DND-41 (cell line): ENCODE measurements at regions not wholly inside any gene's neighbourhood (a gene's known extent, or its start where the extent isn't known, plus 50 kb on each side); places are given as distances from the start of the nearest gene placed in this dataset.

Source experiments
- ATAC-seq: fragments of 200-7000 bp; cut with Tn5 transposase; 3 replicates; pipeline ENCODE4 v1.9.1; 2021; ENCODE audit warnings: low read depth; ENCODE audit not compliant: insufficient read depth
- DNase-seq: peaks from one replicate; pipeline ENCODE4 v3.0.0-alpha.2; 2020
- H2AFZ ChIP-seq: 2 replicates; pipeline ENCODE4 v1.6.0; 2012; ENCODE audit warnings: low read depth, low read length
- H3K27ac ChIP-seq: 2 replicates; pipeline ENCODE4 v1.5.1; 2012; ENCODE audit warnings: low read length, inconsistent platforms
- H3K27me3 ChIP-seq: fragments of 200-600 bp; sonication (generic); 2 replicates; pipeline ENCODE4 v1.6.0; 2012; ENCODE audit warnings: low read length, mild to moderate bottlenecking, inconsistent platforms; ENCODE audit not compliant: insufficient read depth, poor library complexity
- H3K36me3 ChIP-seq: 2 replicates; pipeline ENCODE4 v1.5.1; 2012; ENCODE audit warnings: low read length, inconsistent platforms; ENCODE audit not compliant: insufficient read depth
- H3K4me1 ChIP-seq: 2 replicates; pipeline ENCODE4 v1.5.1; 2012; ENCODE audit warnings: mild to moderate bottlenecking, low read length; ENCODE audit not compliant: insufficient read depth
- H3K4me2 ChIP-seq: 2 replicates; pipeline ENCODE4 v1.6.0; 2012; ENCODE audit warnings: mild to moderate bottlenecking, moderate library complexity, low read length, inconsistent platforms; ENCODE audit not compliant: insufficient read depth
- H3K4me3 ChIP-seq, 2 experiments: fragments of 200-600 bp in 1 of 2; shearing (Covaris generic) in 1 of 2; 2 replicates each; pipeline ENCODE4 v1.5.1; 2012 to 2016; ENCODE audit warnings: inconsistent platforms in 2 of 2, low read length in 2 of 2, mild to moderate bottlenecking in 2 of 2, low read depth in 1 of 2, moderate library complexity in 1 of 2
- H3K79me2 ChIP-seq: 2 replicates; pipeline ENCODE4 v1.6.0; 2012; ENCODE audit warnings: low read length, inconsistent platforms; ENCODE audit not compliant: insufficient read depth
- H3K9ac ChIP-seq: 2 replicates; pipeline ENCODE4 v1.6.0; 2012; ENCODE audit warnings: low read depth, mild to moderate bottlenecking, inconsistent platforms, low read length, moderate library complexity
- H3K9me3 ChIP-seq: 2 replicates; pipeline ENCODE4 v1.5.1; 2012; ENCODE audit warnings: low read length, moderate library complexity, mild to moderate bottlenecking, inconsistent platforms; ENCODE audit not compliant: insufficient read depth, severe bottlenecking
- H4K20me1 ChIP-seq: 2 replicates; pipeline ENCODE4 v1.6.0; 2012; ENCODE audit warnings: low read length; ENCODE audit not compliant: insufficient read depth
- CTCF ChIP-seq: IDR thresholded peaks from 2 replicates; pipeline ENCODE4 v1.5.1; 2012; ENCODE audit warnings: borderline replicate concordance, low read length, moderate library complexity, mild to moderate bottlenecking; ENCODE audit not compliant: poor library complexity, severe bottlenecking; ENCODE audit errors: extremely low read depth
- EZH2 ChIP-seq: IDR thresholded peaks from 3 replicates; pipeline ENCODE4 v1.6.1; 2012; ENCODE audit warnings: borderline replicate concordance, low read depth, mild to moderate bottlenecking, moderate library complexity, low read length, inconsistent platforms; ENCODE audit not compliant: severe bottlenecking

- H3K36me3 ChIP-seq, result no peaks in the 10 kb centered on the region
- no peak overlapping the region for H3K27ac ChIP-seq
These were observed 88.1 kb downstream of the PCDH7 start for GRCh38 chr4:30808276-30808675.

GRCh38 chr4:30811296-30811695 lies 91.1 kb downstream of the PCDH7 start:
- Histone ChIP-seq H3K4me2 (no peak overlapping the region), H3K79me2 (no peaks in the 10 kb centered on the region), H3K27ac (no peak overlapping the region), H3K4me3 (no peak overlapping the region), H3K9me3 (no peaks in the 10 kb centered on the region), H3K27me3 (no peaks in the 10 kb centered on the region), H3K36me3 (no peaks in the 10 kb centered on the region), H4K20me1 (no peaks in the 10 kb centered on the region), H2AFZ (no peak overlapping the region), H3K9ac (no peak overlapping the region), H3K4me1 (no peaks in the 10 kb centered on the region)
- ATAC-seq, result no peak
- TF ChIP-seq CTCF (no peak), EZH2 (no peak)
- no peak for DNase-seq

More at GRCh38 chr4:30808276-30808675, 88.1 kb downstream of the PCDH7 start:
- TF ChIP-seq CTCF (no peak), EZH2 (no peak)
- no peak overlapping the region for H3K4me3 ChIP-seq
- H2AFZ ChIP-seq, result no peak overlapping the region
- DNase-seq, result no peak
- no peak overlapping the region for H3K4me2 ChIP-seq
- no peaks in the 10 kb centered on the region for H3K79me2 ChIP-seq
- H3K27me3 ChIP-seq, result no peaks in the 10 kb centered on the region
- H3K4me1 ChIP-seq, result no peaks in the 10 kb centered on the region
- H3K9me3 ChIP-seq, result peaks cover 2% of the 10 kb centered on the region
- no peak overlapping the region for H3K9ac ChIP-seq
- ATAC-seq, result no peak
- H4K20me1 ChIP-seq, result no peaks in the 10 kb centered on the region

GRCh38 chr4:30815685-30816084 lies 95.5 kb downstream of the PCDH7 start:
- Histone ChIP-seq H3K4me2 (no peak overlapping the region), H3K9me3 (no peaks in the 10 kb centered on the region), H3K27me3 (no peaks in the 10 kb centered on the region), H3K4me1 (no peaks in the 10 kb centered on the region), H3K27ac (no peak overlapping the region), H2AFZ (no peak overlapping the region), H3K9ac (no peak overlapping the region), H3K4me3 (no peak overlapping the region), H3K79me2 (no peaks in the 10 kb centered on the region), H4K20me1 (no peaks in the 10 kb centered on the region), H3K36me3 (no peaks in the 10 kb centered on the region)
- TF ChIP-seq EZH2 (no peak), CTCF (no peak)
- DNase-seq (no peak), ATAC-seq (no peak)

GRCh38 chr4:30817447-30817846 lies 97.3 kb downstream of the PCDH7 start:
- Histone ChIP-seq H2AFZ (no peak overlapping the region), H3K4me1 (no peaks in the 10 kb centered on the region), H3K36me3 (no peaks in the 10 kb centered on the region), H3K9me3 (no peaks in the 10 kb centered on the region), H3K27ac (no peak overlapping the region), H3K9ac (no peak overlapping the region), H3K79me2 (no peaks in the 10 kb centered on the region), H3K4me3 (no peak overlapping the region), H4K20me1 (no peaks in the 10 kb centered on the region), H3K27me3 (no peaks in the 10 kb centered on the region), H3K4me2 (no peak overlapping the region)
- TF ChIP-seq EZH2, result no peak
- TF ChIP-seq CTCF, result no peak
- ATAC-seq (no peak), DNase-seq (no peak)
